Large intestine (tissue), 3 donors: ENCODE measurements at regions not wholly inside any gene's neighbourhood (a gene's known extent, or its start where the extent isn't known, plus 50 kb on each side); places are given as distances from the start of the nearest gene placed in this dataset.

Source experiments
- DNase-seq, 2 donors: peaks; one replicate each; pipeline versions ENCODE4 v3.0.0 to v3.0.0-alpha.2; 2013
- H3K27ac ChIP-seq: one replicate; pipeline ENCODE4 v1.5.1; 2013; ENCODE audit warnings: low read length
- H3K27me3 ChIP-seq: 2 replicates; pipeline ENCODE4 v1.6.1; 2013; ENCODE audit warnings: low read length; ENCODE audit not compliant: control insufficient read depth, insufficient read depth
- H3K36me3 ChIP-seq: 2 replicates; pipeline ENCODE4 v1.6.1; 2013; ENCODE audit warnings: low read length; ENCODE audit not compliant: control insufficient read depth, insufficient read depth
- H3K4me1 ChIP-seq: one replicate; pipeline ENCODE4 v1.6.1; 2013; ENCODE audit warnings: low read length; ENCODE audit not compliant: control insufficient read depth, insufficient read depth
- H3K4me3 ChIP-seq: one replicate; pipeline ENCODE4 v1.5.1; 2013; ENCODE audit warnings: low read length
- H3K9me3 ChIP-seq: one replicate; pipeline ENCODE4 v1.6.1; 2013; ENCODE audit warnings: mild to moderate bottlenecking, low read depth, low read length, moderate library complexity; ENCODE audit not compliant: control insufficient read depth
- WGBS: methylation state at CpG from one replicate; pipeline ENCODE4 v1.1.5; 2013; ENCODE audit warnings: low lambda C conversion rate; ENCODE audit not compliant: insufficient coverage; 5-methylcytosine and 5-hydroxymethylcytosine counted together

- no peaks in the 10 kb centered on the region for H3K4me1 ChIP-seq
- no peak overlapping the region for H3K27ac ChIP-seq
- no peaks in the 10 kb centered on the region for H3K36me3 ChIP-seq
- DNase-seq, result no peak
- H3K9me3 ChIP-seq, result no peaks in the 10 kb centered on the region
- no peak overlapping the region for H3K4me3 ChIP-seq
- WGBS, result 0% methylated on average over 1 of the region's 3 CpGs
- H3K27me3 ChIP-seq, result no peaks in the 10 kb centered on the region
These were observed 710.1 kb upstream of the ID4 start for GRCh38 chr6:19127081-19127480.

- Histone ChIP-seq H3K9me3 (no peaks in the 10 kb centered on the region), H3K36me3 (no peaks in the 10 kb centered on the region), H3K4me3 (no peak overlapping the region), H3K4me1 (no peaks in the 10 kb centered on the region), H3K27me3 (no peaks in the 10 kb centered on the region), H3K27ac (no peak overlapping the region)
- WGBS, result no CpG with 5 or more reads among the region's 8 CpGs
- DNase-seq, result no peak
These were observed 708.5 kb upstream of the ID4 start for GRCh38 chr6:19128701-19129100.

GRCh38 chr6:19135706-19136105 lies 701.5 kb upstream of the ID4 start:
- H3K27ac ChIP-seq, result no peak overlapping the region
- H3K4me3 ChIP-seq, result no peak overlapping the region
- no peaks in the 10 kb centered on the region for H3K27me3 ChIP-seq
- DNase-seq, result no peak
- no peaks in the 10 kb centered on the region for H3K9me3 ChIP-seq
- H3K36me3 ChIP-seq, result no peaks in the 10 kb centered on the region
- no peaks in the 10 kb centered on the region for H3K4me1 ChIP-seq
- no CpG with 5 or more reads among the region's 2 CpGs for WGBS

- WGBS, result no CpG with 5 or more reads among the region's 4 CpGs
- H3K36me3 ChIP-seq, result no peaks in the 10 kb centered on the region
- no peak overlapping the region for H3K27ac ChIP-seq
- no peaks in the 10 kb centered on the region for H3K9me3 ChIP-seq
- H3K27me3 ChIP-seq, result no peaks in the 10 kb centered on the region
- DNase-seq, result no peak
- no peak overlapping the region for H3K4me3 ChIP-seq
- no peaks in the 10 kb centered on the region for H3K4me1 ChIP-seq
These were observed 699.7 kb upstream of the ID4 start for GRCh38 chr6:19137505-19137904.

GRCh38 chr6:19142275-19142674 lies 694.9 kb upstream of the ID4 start:
- Histone ChIP-seq H3K4me3 (no peak overlapping the region), H3K27ac (no peak overlapping the region), H3K36me3 (no peaks in the 10 kb centered on the region), H3K4me1 (no peaks in the 10 kb centered on the region), H3K9me3 (no peaks in the 10 kb centered on the region), H3K27me3 (no peaks in the 10 kb centered on the region)
- no peak for DNase-seq
- 50% methylated on average over 1 of the region's 5 CpGs for WGBS

- Histone ChIP-seq H3K27me3 (no peaks in the 10 kb centered on the region), H3K9me3 (no peaks in the 10 kb centered on the region), H3K36me3 (no peaks in the 10 kb centered on the region), H3K4me3 (no peak overlapping the region), H3K4me1 (no peaks in the 10 kb centered on the region), H3K27ac (no peak overlapping the region)
- WGBS, result no CpG with 5 or more reads among the region's 3 CpGs
- DNase-seq, result no peak
These were observed 686.9 kb upstream of the ID4 start for GRCh38 chr6:19150307-19150706.

GRCh38 chr6:19153270-19153980 lies 683.7 kb upstream of the ID4 start:
- no peak for DNase-seq
- H3K27me3 ChIP-seq, result no peaks in the 10 kb centered on the region
- whole genome bisulfite sequencing, result 100% methylated on average over 3 of the region's 7 CpGs
- no peak overlapping the region for H3K4me3 ChIP-seq
- no peaks in the 10 kb centered on the region for H3K4me1 ChIP-seq
- no peaks in the 10 kb centered on the region for H3K36me3 ChIP-seq
- H3K27ac ChIP-seq, result no peak overlapping the region
- no peaks in the 10 kb centered on the region for H3K9me3 ChIP-seq

- DNase-seq, result no peak
- Histone ChIP-seq H3K4me3 (no peak overlapping the region), H3K4me1 (no peaks in the 10 kb centered on the region), H3K27ac (no peak overlapping the region), H3K27me3 (no peaks in the 10 kb centered on the region), H3K36me3 (no peaks in the 10 kb centered on the region), H3K9me3 (no peaks in the 10 kb centered on the region)
- no CpG with 5 or more reads among the region's 1 CpG for WGBS
These were observed 683.2 kb upstream of the ID4 start for GRCh38 chr6:19153981-19154295.

- Histone ChIP-seq H3K27ac (no peak overlapping the region), H3K9me3 (no peaks in the 10 kb centered on the region), H3K4me3 (no peak overlapping the region), H3K27me3 (no peaks in the 10 kb centered on the region), H3K36me3 (no peaks in the 10 kb centered on the region), H3K4me1 (no peaks in the 10 kb centered on the region)
- no CpG with 5 or more reads among the region's 2 CpGs for WGBS
- no peak for DNase-seq
These were observed 680.7 kb upstream of the ID4 start for GRCh38 chr6:19156443-19156842.

GRCh38 chr6:19157486-19157885 lies 679.7 kb upstream of the ID4 start:
- Histone ChIP-seq H3K36me3 (no peaks in the 10 kb centered on the region), H3K4me3 (no peak overlapping the region), H3K9me3 (no peaks in the 10 kb centered on the region), H3K27me3 (no peaks in the 10 kb centered on the region), H3K27ac (no peak overlapping the region), H3K4me1 (no peaks in the 10 kb centered on the region)
- DNase-seq, result no peak

GRCh38 chr6:19158586-19158985 lies 678.6 kb upstream of the ID4 start:
- Histone ChIP-seq H3K36me3 (no peaks in the 10 kb centered on the region), H3K27ac (no peak overlapping the region), H3K9me3 (no peaks in the 10 kb centered on the region), H3K27me3 (no peaks in the 10 kb centered on the region), H3K4me3 (no peak overlapping the region), H3K4me1 (no peaks in the 10 kb centered on the region)
- no CpG with 5 or more reads among the region's 1 CpG for WGBS
- DNase-seq, result no peak
